SH-SY5Y (cell line): ENCODE measurements at regions not wholly inside any gene's neighbourhood (a gene's known extent, or its start where the extent isn't known, plus 50 kb on each side); places are given as distances from the start of the nearest gene placed in this dataset.

Source experiments
- GATA2 ChIP-seq: IDR thresholded peaks from 2 replicates; pipeline ENCODE4 v1.6.1; 2011; ENCODE audit warnings: mild to moderate bottlenecking, low read depth, low read length
- GATA3 ChIP-seq: IDR thresholded peaks from 2 replicates; pipeline ENCODE4 v1.6.1; 2011; ENCODE audit warnings: low read depth, mild to moderate bottlenecking, low read length, moderate library complexity

DNA sequence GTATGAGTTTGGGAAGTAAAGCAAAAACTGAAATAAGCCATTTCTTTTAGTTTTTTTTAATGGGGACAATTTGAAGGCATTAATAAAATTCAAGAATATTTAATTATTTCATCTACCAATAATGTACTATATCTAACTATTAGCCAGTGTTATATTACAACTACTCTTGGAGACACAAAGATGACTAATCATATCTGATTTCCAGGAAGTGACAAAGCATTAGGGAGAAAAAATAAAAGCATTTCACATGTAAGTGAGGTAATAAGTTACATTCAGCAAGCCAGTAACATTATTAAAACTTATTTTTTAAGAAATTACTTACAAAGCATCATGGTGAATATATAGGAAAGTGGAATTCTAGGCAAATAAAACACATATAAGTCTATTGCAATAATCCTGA, 781.3 kb upstream of the NRXN1 start:
- TF ChIP-seq GATA2 (no peak), GATA3 (no peak)
